ENCODE measurements at regions not wholly inside any gene's neighbourhood (a gene's known extent, or its start where the extent isn't known, plus 50 kb on each side); places are given as distances from the start of the nearest gene placed in this dataset.

GRCh38 chr1:104785575-104786187 is 1036.0 kb downstream of the AMY1C start:
- Histone ChIP-seq H3K27me3 (ENCODE audit: insufficient read depth, poor library complexity, severe bottlenecking) (no peaks in the 10 kb centered on the region), H3K4me3 (replicated peaks; ENCODE audit: insufficient read depth, low read length) (no peak overlapping the region), H3K27ac (replicated peaks) (no peak overlapping the region)
- DNase-seq (ENCODE audit: low read depth in 1 of 2, low spot score in 1 of 2): no peak
- TF ChIP-seq CTCF (IDR thresholded peaks at IDR 0.05; ENCODE audit: insufficient read depth, low read length): no peak
- TF ChIP-seq GABPA (IDR thresholded peaks at IDR 0.05; ENCODE audit: low read depth): no peak
- TF ChIP-seq POLR2AphosphoS5 (IDR thresholded peaks at IDR 0.05; ENCODE audit: low read depth): no peak
- TF ChIP-seq SPI1 (IDR thresholded peaks at IDR 0.05; ENCODE audit: borderline replicate concordance, low read depth): no peak
- no peak for TF ChIP-seq REST (IDR thresholded peaks at IDR 0.05; ENCODE audit: insufficient replicate concordance, low read depth)

GRCh38 chr1:104787866-104788510 is 1038.3 kb downstream of the AMY1C start:
- no peak for TF ChIP-seq POLR2AphosphoS5 (IDR thresholded peaks at IDR 0.05; ENCODE audit: low read depth)
- no peak for TF ChIP-seq CTCF (IDR thresholded peaks at IDR 0.05; ENCODE audit: insufficient read depth, low read length)
- TF ChIP-seq REST (IDR thresholded peaks at IDR 0.05; ENCODE audit: insufficient replicate concordance, low read depth): no peak
- TF ChIP-seq GABPA (IDR thresholded peaks at IDR 0.05; ENCODE audit: low read depth): no peak
- no peak for TF ChIP-seq SPI1 (IDR thresholded peaks at IDR 0.05; ENCODE audit: borderline replicate concordance, low read depth)
- no peaks in the 10 kb centered on the region for H3K27me3 ChIP-seq (ENCODE audit: insufficient read depth, poor library complexity, severe bottlenecking)
- no peak overlapping the region for H3K4me3 ChIP-seq (replicated peaks; ENCODE audit: insufficient read depth, low read length)
- no peak for DNase-seq (ENCODE audit: low read depth in 1 of 2, low spot score in 1 of 2)
- no peak overlapping the region for H3K27ac ChIP-seq (replicated peaks)

GRCh38 chr1:104791030-104791429 is 1041.3 kb downstream of the AMY1C start:
- no peak for TF ChIP-seq POLR2AphosphoS5 (IDR thresholded peaks at IDR 0.05; ENCODE audit: low read depth)
- TF ChIP-seq REST (IDR thresholded peaks at IDR 0.05; ENCODE audit: insufficient replicate concordance, low read depth): no peak
- TF ChIP-seq CTCF (IDR thresholded peaks at IDR 0.05; ENCODE audit: insufficient read depth, low read length): no peak
- no peak overlapping the region for H3K27ac ChIP-seq (replicated peaks)
- H3K4me3 ChIP-seq (replicated peaks; ENCODE audit: insufficient read depth, low read length): no peak overlapping the region
- no peaks in the 10 kb centered on the region for H3K27me3 ChIP-seq (ENCODE audit: insufficient read depth, poor library complexity, severe bottlenecking)
- DNase-seq (ENCODE audit: low read depth in 1 of 2, low spot score in 1 of 2): no peak
